ENCODE measurements at regions not wholly inside any gene's neighbourhood (a gene's known extent, or its start where the extent isn't known, plus 50 kb on each side); places are given as distances from the start of the nearest gene placed in this dataset.
A peak's percentile ranks its signal among the peaks of the same experiment; 100 is the strongest.

- no peaks in the 10 kb centered on the region for H3K36me3 ChIP-seq
- no peaks in the 10 kb centered on the region for H3K27me3 ChIP-seq (ENCODE audit: insufficient read depth, low read depth, severe bottlenecking)
- DNase-seq, result no peak
- H3K27ac ChIP-seq, result peak overlapping the region; percentile 51
- TF ChIP-seq, protein P1, sequence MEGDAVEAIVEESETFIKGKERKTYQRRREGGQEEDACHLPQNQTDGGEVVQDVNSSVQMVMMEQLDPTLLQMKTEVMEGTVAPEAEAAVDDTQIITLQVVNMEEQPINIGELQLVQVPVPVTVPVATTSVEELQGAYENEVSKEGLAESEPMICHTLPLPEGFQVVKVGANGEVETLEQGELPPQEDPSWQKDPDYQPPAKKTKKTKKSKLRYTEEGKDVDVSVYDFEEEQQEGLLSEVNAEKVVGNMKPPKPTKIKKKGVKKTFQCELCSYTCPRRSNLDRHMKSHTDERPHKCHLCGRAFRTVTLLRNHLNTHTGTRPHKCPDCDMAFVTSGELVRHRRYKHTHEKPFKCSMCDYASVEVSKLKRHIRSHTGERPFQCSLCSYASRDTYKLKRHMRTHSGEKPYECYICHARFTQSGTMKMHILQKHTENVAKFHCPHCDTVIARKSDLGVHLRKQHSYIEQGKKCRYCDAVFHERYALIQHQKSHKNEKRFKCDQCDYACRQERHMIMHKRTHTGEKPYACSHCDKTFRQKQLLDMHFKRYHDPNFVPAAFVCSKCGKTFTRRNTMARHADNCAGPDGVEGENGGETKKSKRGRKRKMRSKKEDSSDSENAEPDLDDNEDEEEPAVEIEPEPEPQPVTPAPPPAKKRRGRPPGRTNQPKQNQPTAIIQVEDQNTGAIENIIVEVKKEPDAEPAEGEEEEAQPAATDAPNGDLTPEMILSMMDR (IDR thresholded peaks at IDR 0.05; ENCODE audit: low read depth, low read length), result no peak
- H3K9me3 ChIP-seq (ENCODE audit: severe bottlenecking), result peaks cover 18% of the 10 kb centered on the region
- no peak overlapping the region for H3K4me3 ChIP-seq (ENCODE audit: low read depth, low read length)
These were observed 557.5 kb downstream of the PTPRU start for GRCh38 chr1:29793653-29794348.

DNA sequence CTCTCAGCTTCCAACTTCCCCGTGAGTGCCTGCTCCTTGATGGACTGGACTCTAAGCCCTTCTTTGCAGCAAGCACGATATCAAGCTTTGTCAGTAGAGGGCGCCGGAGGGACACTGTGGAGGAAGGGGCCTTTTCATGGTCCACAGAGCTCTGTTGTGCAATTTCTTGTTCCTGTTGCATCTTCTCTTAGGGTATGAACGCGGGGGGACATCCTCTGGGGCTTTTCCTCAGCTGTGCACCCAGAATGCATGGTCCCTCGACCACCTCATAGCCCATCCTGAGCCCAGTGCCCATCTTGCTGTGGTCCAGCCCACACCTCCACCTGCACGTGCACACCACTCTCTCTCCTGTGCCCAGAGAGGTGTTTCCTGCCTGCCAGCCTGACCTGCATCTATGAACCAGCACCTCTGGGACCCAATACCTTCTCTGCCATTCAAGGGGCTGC, 556.8 kb downstream of the PTPRU start:
- Histone ChIP-seq H3K27ac (peak overlapping the region; percentile 51), H3K4me3 (ENCODE audit: low read depth, low read length) (no peak overlapping the region), H3K36me3 (no peaks in the 10 kb centered on the region), H3K9me3 (ENCODE audit: severe bottlenecking) (peaks cover 18% of the 10 kb centered on the region), H3K27me3 (ENCODE audit: insufficient read depth, low read depth, severe bottlenecking) (no peaks in the 10 kb centered on the region)
- TF ChIP-seq, protein P1 (IDR thresholded peaks at IDR 0.05; ENCODE audit: low read depth, low read length), result peak; percentile 92
- peak; percentile 95 for DNase-seq

DNA sequence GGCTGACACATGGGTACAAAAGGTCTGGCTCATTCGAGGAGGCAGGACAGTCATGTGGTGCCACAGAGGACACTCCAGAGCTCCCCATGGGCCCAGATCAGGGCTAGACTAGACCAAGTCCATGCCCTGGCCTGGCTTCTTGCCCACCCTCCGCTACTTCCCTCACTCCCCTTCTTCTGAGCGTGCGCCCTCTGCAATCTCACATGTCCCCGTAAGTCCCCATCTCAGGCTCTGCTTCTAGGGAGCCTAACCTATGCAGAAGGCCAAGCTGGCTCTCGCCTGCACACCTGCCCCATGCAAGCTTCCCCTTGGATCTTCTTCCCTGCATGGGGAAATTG, 553.6 kb downstream of the PTPRU start:
- DNase-seq, result no peak
- Histone ChIP-seq H3K9me3 (ENCODE audit: severe bottlenecking) (peaks cover under 1% of the 10 kb centered on the region), H3K4me3 (ENCODE audit: low read depth, low read length) (no peak overlapping the region), H3K36me3 (no peaks in the 10 kb centered on the region), H3K27ac (peak overlapping the region; percentile 48), H3K27me3 (ENCODE audit: insufficient read depth, low read depth, severe bottlenecking) (no peaks in the 10 kb centered on the region)
- TF ChIP-seq, protein P1 (IDR thresholded peaks at IDR 0.05; ENCODE audit: low read depth, low read length), result no peak

DNA sequence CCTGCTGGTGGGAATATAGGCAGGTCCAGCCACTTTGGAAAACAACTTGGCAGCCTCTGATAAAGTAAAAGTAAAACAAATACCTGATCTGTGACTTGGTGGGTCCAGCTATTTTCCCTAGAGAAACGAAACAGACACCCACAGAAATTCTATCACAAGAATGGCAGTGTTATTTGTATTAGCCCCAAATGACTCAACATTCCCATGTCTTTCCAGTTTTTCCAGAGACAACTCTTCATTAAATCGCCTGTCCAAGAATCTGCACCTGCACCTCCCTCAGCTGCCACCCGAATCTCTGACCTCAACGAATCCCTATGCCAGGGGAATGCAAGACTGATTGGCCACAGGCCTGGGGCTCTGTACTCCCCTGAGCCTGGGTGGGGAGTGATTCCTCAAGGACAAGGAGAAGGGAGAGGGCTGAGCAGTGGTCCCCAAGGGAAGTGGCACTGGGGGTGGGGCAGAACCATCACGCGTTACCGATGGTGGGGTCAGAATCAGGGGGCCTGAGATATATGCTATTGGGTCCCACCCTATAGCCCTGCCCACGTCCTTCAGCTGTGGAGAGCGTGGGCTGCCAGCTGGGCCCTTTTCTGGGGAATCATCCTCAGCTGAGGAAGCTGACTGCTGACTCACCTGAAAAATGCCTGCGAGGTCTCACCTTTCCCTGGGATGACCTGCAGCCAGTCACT, 553.0 kb downstream of the PTPRU start:
- Histone ChIP-seq H3K4me3 (ENCODE audit: low read depth, low read length) (no peak overlapping the region), H3K27me3 (ENCODE audit: insufficient read depth, low read depth, severe bottlenecking) (no peaks in the 10 kb centered on the region), H3K9me3 (ENCODE audit: severe bottlenecking) (no peaks in the 10 kb centered on the region), H3K36me3 (no peaks in the 10 kb centered on the region), H3K27ac (peak overlapping the region; percentile 48)
- no peak for DNase-seq
- TF ChIP-seq, protein P1 (IDR thresholded peaks at IDR 0.05; ENCODE audit: low read depth, low read length), result no peak

DNA sequence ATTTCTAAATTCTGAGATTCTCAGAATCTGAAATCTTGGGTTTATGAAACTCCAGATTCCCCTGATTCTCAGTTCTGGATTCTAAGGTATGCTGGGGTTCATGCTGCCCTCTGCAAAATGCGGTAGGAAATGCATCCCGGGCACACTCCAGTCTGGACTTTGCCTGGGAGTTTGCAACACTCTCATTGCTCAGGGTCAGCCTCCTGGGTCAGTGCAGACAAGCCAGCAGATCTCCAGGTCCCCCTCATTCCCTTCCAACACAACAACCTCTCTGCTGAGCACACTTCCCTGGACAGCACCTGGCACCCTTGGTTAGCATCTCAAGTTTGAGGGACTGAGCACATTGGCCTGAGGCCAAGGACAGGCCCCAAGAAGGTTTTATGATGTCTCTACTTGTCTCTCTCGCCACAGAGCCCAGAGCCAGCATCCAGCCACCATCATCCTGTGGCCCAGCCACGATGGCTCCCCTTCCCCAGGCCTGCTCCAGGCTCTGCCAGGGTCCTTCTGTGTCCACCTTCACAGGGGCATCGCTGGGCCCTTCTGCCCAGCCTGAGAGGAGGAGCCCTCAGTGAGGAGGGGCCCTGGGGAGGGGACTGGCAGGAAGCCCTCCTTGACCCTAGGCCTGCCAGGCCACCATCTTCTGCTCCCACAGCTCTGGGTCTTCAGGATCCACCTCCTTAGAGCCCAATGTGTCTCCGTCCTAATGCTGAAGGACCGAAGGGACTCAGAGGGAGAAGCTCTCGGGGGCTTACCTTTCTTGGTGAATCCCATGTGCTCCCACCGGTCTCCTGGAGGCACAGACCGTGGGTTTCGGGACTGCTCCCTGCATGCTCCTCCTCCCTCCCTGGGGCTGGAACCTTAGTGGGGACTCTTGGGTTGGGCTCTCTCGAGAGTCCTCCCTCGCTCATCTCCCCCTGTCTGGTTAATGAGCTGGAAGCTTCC, 550.7 kb downstream of the PTPRU start:
- no peaks in the 10 kb centered on the region for H3K27me3 ChIP-seq (ENCODE audit: insufficient read depth, low read depth, severe bottlenecking)
- H3K4me3 ChIP-seq (ENCODE audit: low read depth, low read length), result no peak overlapping the region
- no peaks in the 10 kb centered on the region for H3K9me3 ChIP-seq (ENCODE audit: severe bottlenecking)
- TF ChIP-seq, protein P1 (IDR thresholded peaks at IDR 0.05; ENCODE audit: low read depth, low read length), result no peak
- H3K27ac ChIP-seq, result no peak overlapping the region
- H3K36me3 ChIP-seq, result no peaks in the 10 kb centered on the region
- DNase-seq, result no peak
